ENCODE measurements at regions not wholly inside any gene's neighbourhood (a gene's known extent, or its start where the extent isn't known, plus 50 kb on each side); places are given as distances from the start of the nearest gene placed in this dataset.

- TF ChIP-seq CTCF (IDR thresholded peaks at IDR 0.05) = no peak
- no peak for TF ChIP-seq POLR2A (IDR thresholded peaks at IDR 0.05)
Observed at GRCh38 chr22:16131918-16132317, 442.1 kb downstream of the POTEH start.
